ENCODE measurements at regions not wholly inside any gene's neighbourhood (a gene's known extent, or its start where the extent isn't known, plus 50 kb on each side); places are given as distances from the start of the nearest gene placed in this dataset.

- no peak for TF ChIP-seq CTCF (IDR thresholded peaks at IDR 0.05)
- TF ChIP-seq POLR2A (IDR thresholded peaks at IDR 0.05), result no peak
Measured at GRCh38 chr7:42805601-42806000, 106.3 kb downstream of the C7orf25 start.

All from body of pancreas (tissue), 4 donors.